Activated B cell treated with CpG ODN at 0.5 μM for 24 hours (primary cell): ENCODE measurements at regions not wholly inside any gene's neighbourhood (a gene's known extent, or its start where the extent isn't known, plus 50 kb on each side); places are given as distances from the start of the nearest gene placed in this dataset.
"Not testable (repeated sequence)": the region's sequence is repeated elsewhere in the genome, so short reads cannot be mapped to it uniquely, and the experiment has no call there.

Experiments used
- ATAC-seq: fragments of 200-7000 bp; cut with Tn5 transposase; one replicate; pipeline ENCODE4 v1.10.0; 2021; ENCODE audit warnings: low read depth, mild to moderate bottlenecking, moderate library complexity
- CTCF ChIA-PET: fragments of 350-600 bp; sonication (Branson Sonifier 250); formaldehyde crosslinking; loops from one replicate; lab custom pipeline; 2021; ENCODE audit warnings: antibody characterized with exemption; lab: Charles Lee
- POLR2A ChIA-PET: fragments of 350-600 bp; sonication (Branson Sonifier 250); formaldehyde crosslinking; loops from one replicate; lab custom pipeline; 2021; ENCODE audit warnings: antibody characterized with exemption; lab: Charles Lee
- DNase-seq: peaks from one replicate; pipeline ENCODE4 v3.0.0; 2022
- H3K27ac Mint-ChIP-seq: one replicate; pipeline ENCODE4 v1.8.0; 2020; ENCODE audit warnings: mixed read lengths
- H3K27me3 Mint-ChIP-seq: one replicate; pipeline ENCODE4 v1.8.0; 2021; ENCODE audit warnings: mixed read lengths
- H3K36me3 Mint-ChIP-seq: one replicate; pipeline ENCODE4 v1.8.0; 2021; ENCODE audit warnings: low read depth, mixed read lengths
- H3K4me1 Mint-ChIP-seq: one replicate; pipeline ENCODE4 v1.8.0; 2021; ENCODE audit warnings: mixed read lengths
- H3K4me3 Mint-ChIP-seq: one replicate; pipeline ENCODE4 v1.8.0; 2020; ENCODE audit warnings: mild to moderate bottlenecking, mixed read lengths
- H3K9me3 Mint-ChIP-seq: one replicate; pipeline ENCODE4 v1.8.0; 2020; ENCODE audit warnings: mixed read lengths
- CTCF ChIP-seq: fragments of 200-600 bp; IDR thresholded peaks from one replicate; pipeline ENCODE4 v1.8.0; 2022; ENCODE audit warnings: antibody characterized with exemption, mild to moderate bottlenecking
- intact Hi-C: fragments of 100-400 bp; cut with micrococcal nuclease; formaldehyde crosslinking; loops from one replicate; pipeline ENCODE4 v1.15.1; 2024

- Mint-ChIP-seq H3K4me3 (no peak overlapping the region), H3K27me3 (no peaks in the 10 kb centered on the region), H3K36me3 (no peaks in the 10 kb centered on the region), H3K4me1 (no peaks in the 10 kb centered on the region), H3K27ac (no peak overlapping the region), H3K9me3 (peaks cover 18% of the 10 kb centered on the region)
- TF ChIP-seq CTCF = no peak
- intact Hi-C loops = no loop called here
- DNase-seq = no peak
- ChIA-PET POLR2A (no interaction called here), CTCF (no interaction called here)
- ATAC-seq = no peak
Observed at GRCh38 chr13:63287926-63288325, 1872.3 kb upstream of the PCDH20 start.

- Mint-ChIP-seq H3K27me3 (no peaks in the 10 kb centered on the region), H3K27ac (no peak overlapping the region), H3K9me3 (peaks cover 21% of the 10 kb centered on the region), H3K36me3 (no peaks in the 10 kb centered on the region), H3K4me1 (no peaks in the 10 kb centered on the region), H3K4me3 (no peak overlapping the region)
- no peak for TF ChIP-seq CTCF
- DNase-seq (no peak), ATAC-seq (no peak)
- intact Hi-C loops = no loop called here
- POLR2A ChIA-PET = no interaction called here
- CTCF ChIA-PET = no interaction called here
Observed at GRCh38 chr13:63285426-63285825, 1869.8 kb upstream of the PCDH20 start.

GRCh38 chr13:63279136-63279535 lies 1863.5 kb upstream of the PCDH20 start:
- no peaks in the 10 kb centered on the region for H3K4me1 Mint-ChIP-seq
- ChIA-PET CTCF (no interaction called here), POLR2A (no interaction called here)
- no peak overlapping the region for H3K27ac Mint-ChIP-seq
- no peaks in the 10 kb centered on the region for H3K27me3 Mint-ChIP-seq
- TF ChIP-seq CTCF = no peak
- H3K9me3 Mint-ChIP-seq = peaks cover 14% of the 10 kb centered on the region
- intact Hi-C loops = no loop called here
- ATAC-seq (no peak), DNase-seq (no peak)
- H3K36me3 Mint-ChIP-seq = no peaks in the 10 kb centered on the region
- no peak overlapping the region for H3K4me3 Mint-ChIP-seq

DNA sequence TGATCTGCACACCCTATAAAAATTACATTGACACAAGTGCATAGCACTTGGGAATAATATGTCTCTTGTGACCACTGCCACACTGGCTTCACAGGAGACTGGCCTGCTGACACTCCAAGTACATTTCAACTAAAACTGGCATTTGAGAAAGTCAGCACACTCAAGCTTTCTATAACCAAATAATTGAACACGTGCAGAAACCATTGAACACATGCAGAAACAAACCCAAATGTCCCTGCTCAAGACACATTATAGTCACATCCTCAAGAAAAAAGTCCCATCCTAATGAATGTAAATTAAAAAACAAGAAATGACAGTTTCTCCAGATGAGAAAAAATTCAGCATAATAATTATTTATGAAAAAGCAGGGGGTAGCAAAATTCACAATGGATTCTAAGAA lies 1859.1 kb upstream of the PCDH20 start:
- ATAC-seq (no peak), DNase-seq (no peak)
- intact Hi-C loops = no loop called here
- no peak overlapping the region for H3K27ac Mint-ChIP-seq
- no peak overlapping the region for H3K4me3 Mint-ChIP-seq
- no peaks in the 10 kb centered on the region for H3K36me3 Mint-ChIP-seq
- peaks cover 5% of the 10 kb centered on the region for H3K9me3 Mint-ChIP-seq
- H3K27me3 Mint-ChIP-seq = no peaks in the 10 kb centered on the region
- no peak for TF ChIP-seq CTCF
- ChIA-PET CTCF (no interaction called here), POLR2A (no interaction called here)
- H3K4me1 Mint-ChIP-seq = no peaks in the 10 kb centered on the region

- Mint-ChIP-seq H3K4me1 (no peaks in the 10 kb centered on the region), H3K4me3 (no peak overlapping the region), H3K9me3 (peaks cover under 1% of the 10 kb centered on the region), H3K36me3 (no peaks in the 10 kb centered on the region), H3K27ac (no peak overlapping the region), H3K27me3 (no peaks in the 10 kb centered on the region)
- ATAC-seq (no peak), DNase-seq (no peak)
- intact Hi-C loops = no loop called here
- ChIA-PET POLR2A (no interaction called here), CTCF (no interaction called here)
- TF ChIP-seq CTCF = no peak
Observed at GRCh38 chr13:63249411-63250187, 1834.0 kb upstream of the PCDH20 start.

GRCh38 chr13:63236667-63237396 lies 1821.2 kb upstream of the PCDH20 start:
- intact Hi-C loops, H3K27ac Mint-ChIP-seq, CTCF ChIA-PET, H3K4me3 Mint-ChIP-seq, H3K27me3 Mint-ChIP-seq, ATAC-seq, DNase-seq, H3K4me1 Mint-ChIP-seq, POLR2A ChIA-PET, H3K36me3 Mint-ChIP-seq: not testable (repeated sequence)
- H3K9me3 Mint-ChIP-seq = peaks cover 13% of the 10 kb centered on the region

DNA sequence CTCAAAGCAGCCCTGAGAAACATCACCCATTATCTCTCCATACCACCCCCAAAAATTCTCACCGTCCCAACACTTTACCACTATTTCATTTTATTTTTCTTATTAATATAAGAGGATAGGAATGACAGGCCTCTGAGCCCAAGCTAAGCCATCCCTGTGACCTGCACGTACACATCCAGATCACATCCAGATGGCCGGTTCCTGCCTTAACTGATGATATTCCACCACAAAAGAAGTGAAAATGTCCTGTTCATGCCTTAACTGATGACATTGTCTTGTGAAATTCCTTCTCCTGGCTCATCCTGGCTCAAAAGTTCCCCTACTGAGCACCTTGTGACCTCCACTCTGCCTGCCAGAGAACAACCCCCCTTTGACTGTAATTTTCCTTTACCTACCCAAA lies 1802.9 kb upstream of the PCDH20 start:
- intact Hi-C loops, CTCF ChIA-PET, H3K4me1 Mint-ChIP-seq, H3K36me3 Mint-ChIP-seq, H3K27ac Mint-ChIP-seq, POLR2A ChIA-PET, H3K4me3 Mint-ChIP-seq, ATAC-seq, DNase-seq, H3K27me3 Mint-ChIP-seq: not testable (repeated sequence)
- peaks cover 21% of the 10 kb centered on the region for H3K9me3 Mint-ChIP-seq
